ENCODE measurements at regions not wholly inside any gene's neighbourhood (a gene's known extent, or its start where the extent isn't known, plus 50 kb on each side); places are given as distances from the start of the nearest gene placed in this dataset.

DNA sequence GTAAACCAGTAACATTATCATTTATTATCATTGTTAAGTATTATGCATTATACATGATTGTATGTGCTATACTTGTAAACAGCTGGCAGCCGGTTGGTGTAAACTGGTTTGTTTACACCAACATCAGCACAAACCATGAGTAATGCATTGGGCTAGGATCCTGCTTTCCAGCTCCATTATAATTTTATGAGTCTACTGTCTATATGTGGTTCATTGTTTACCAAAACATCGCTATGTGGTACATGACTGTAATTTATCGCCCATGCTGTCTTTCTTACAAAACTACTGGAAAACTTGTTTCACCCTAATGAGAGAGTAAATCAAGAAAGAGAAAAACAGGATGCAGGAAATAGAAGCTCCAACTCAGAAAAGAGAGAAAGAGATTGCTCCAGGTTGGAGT, 224.8 kb upstream of the CBLB start:
- TF ChIP-seq, protein P1, sequence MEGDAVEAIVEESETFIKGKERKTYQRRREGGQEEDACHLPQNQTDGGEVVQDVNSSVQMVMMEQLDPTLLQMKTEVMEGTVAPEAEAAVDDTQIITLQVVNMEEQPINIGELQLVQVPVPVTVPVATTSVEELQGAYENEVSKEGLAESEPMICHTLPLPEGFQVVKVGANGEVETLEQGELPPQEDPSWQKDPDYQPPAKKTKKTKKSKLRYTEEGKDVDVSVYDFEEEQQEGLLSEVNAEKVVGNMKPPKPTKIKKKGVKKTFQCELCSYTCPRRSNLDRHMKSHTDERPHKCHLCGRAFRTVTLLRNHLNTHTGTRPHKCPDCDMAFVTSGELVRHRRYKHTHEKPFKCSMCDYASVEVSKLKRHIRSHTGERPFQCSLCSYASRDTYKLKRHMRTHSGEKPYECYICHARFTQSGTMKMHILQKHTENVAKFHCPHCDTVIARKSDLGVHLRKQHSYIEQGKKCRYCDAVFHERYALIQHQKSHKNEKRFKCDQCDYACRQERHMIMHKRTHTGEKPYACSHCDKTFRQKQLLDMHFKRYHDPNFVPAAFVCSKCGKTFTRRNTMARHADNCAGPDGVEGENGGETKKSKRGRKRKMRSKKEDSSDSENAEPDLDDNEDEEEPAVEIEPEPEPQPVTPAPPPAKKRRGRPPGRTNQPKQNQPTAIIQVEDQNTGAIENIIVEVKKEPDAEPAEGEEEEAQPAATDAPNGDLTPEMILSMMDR (IDR thresholded peaks at IDR 0.05; ENCODE audit: low read depth, low read length, missing input control) = no peak
- TF ChIP-seq REST (IDR thresholded peaks at IDR 0.05) (no peak), FOXA1 (IDR thresholded peaks at IDR 0.05) (no peak), TAF1 (conservative IDR thresholded peaks at IDR 0.05) (no peak), RAD21 (IDR thresholded peaks at IDR 0.05) (no peak), FOXA2 (IDR thresholded peaks at IDR 0.05) (no peak), GABPA (IDR thresholded peaks at IDR 0.05 in 1 of 2, conservative IDR thresholded peaks at IDR 0.05 in 1 of 2) (no peak), MAX (IDR thresholded peaks at IDR 0.05) (no peak), ZBTB33 (IDR thresholded peaks at IDR 0.05) (no peak), EGR1 (IDR thresholded peaks at IDR 0.05; ENCODE audit: low read depth in 2 of 2) (no peak), SP1 (IDR thresholded peaks at IDR 0.05) (no peak), ATF3 (IDR thresholded peaks at IDR 0.05) (no peak)

Data from liver (tissue), 3 donors.